Heart right ventricle (tissue), 16 donors: ENCODE measurements at regions not wholly inside any gene's neighbourhood (a gene's known extent, or its start where the extent isn't known, plus 50 kb on each side); places are given as distances from the start of the nearest gene placed in this dataset.

Source experiments
- ATAC-seq, 8 donors: fragments of 200-7000 bp; cut with Tn5 transposase; one replicate each; pipeline ENCODE4 v1.9.1; 2020; ENCODE audit warnings: mild to moderate bottlenecking in 8 of 8, moderate library complexity in 8 of 8, moderate number of reproducible peaks in 1 of 8
- DNase-seq, 2 donors: peaks; one replicate each; pipeline ENCODE4 v3.0.0-alpha.2; 2020
- H3K27ac ChIP-seq, 10 donors: fragments of 200-600 bp; sonication (generic) in 2 of 10; one replicate each; pipeline versions ENCODE4 v1.5.0 to v1.8.0; 2020 to 2022; ENCODE audit warnings: mild to moderate bottlenecking in 3 of 10
- H3K27me3 ChIP-seq, 7 donors: fragments of 200-600 bp; one replicate each; pipeline ENCODE4 v1.8.0; 2021 to 2022; ENCODE audit warnings: mild to moderate bottlenecking in 2 of 7
- H3K36me3 ChIP-seq, 9 donors: fragments of 200-600 bp; sonication (generic) in 1 of 9; one replicate each; pipeline versions ENCODE4 v1.5.0 to v1.8.0; 2020 to 2022; ENCODE audit warnings: mild to moderate bottlenecking in 2 of 9
- H3K4me1 ChIP-seq, 9 donors: fragments of 200-600 bp; sonication (generic) in 1 of 9; one replicate each; pipeline versions ENCODE4 v1.5.0 to v1.8.0; 2020 to 2022; ENCODE audit warnings: mild to moderate bottlenecking in 4 of 9
- H3K4me3 ChIP-seq, 10 donors: fragments of 200-600 bp; sonication (generic) in 2 of 10; one replicate each; pipeline versions ENCODE4 v1.5.0 to v1.8.0; 2020 to 2022; ENCODE audit warnings: mild to moderate bottlenecking in 7 of 10, moderate library complexity in 2 of 10
- H3K9me3 ChIP-seq, 11 donors: fragments of 200-600 bp in 10 of 11; sonication (generic) in 2 of 11; one replicate each; pipeline versions ENCODE4 v1.5.0 to v1.8.0; 2013 to 2022; ENCODE audit warnings: mild to moderate bottlenecking in 2 of 11, control low read depth in 1 of 11, moderate library complexity in 1 of 11
- CTCF ChIP-seq, 9 donors: fragments of 200-600 bp; sonication (generic) in 2 of 9; IDR thresholded peaks; one replicate each; pipeline versions ENCODE4 v1.5.0 to v1.8.0; 2021 to 2022; ENCODE audit warnings: antibody characterized with exemption in 9 of 9, mild to moderate bottlenecking in 5 of 9, moderate library complexity in 1 of 9
- WGBS, 2 donors: extraction: QIAGEN DNeasy Blood & Tissue Kit; methylation state at CpG; one replicate each; pipeline ENCODE4 v1.1.7; 2013; ENCODE audit warnings: inconsistent platforms in 1 of 2; 5-methylcytosine and 5-hydroxymethylcytosine counted together
- intact Hi-C, 10 donors: fragments of 100-400 bp; cut with DNase I; formaldehyde crosslinking; loops; one replicate each; pipeline versions ENCODE4 v1.11.1 to v1.14.2; 2022
- donor health status: Arrhythmogenic right ventricular cardiomyopathy.
- donor health status: ischemic (EF 13 %, LVEDD 7.1; RV severe dilation, severe dysfunction).
- donor health status: healthy with polysubstance abuse.
- donor health status: DM: no; HTN: yes; CAD: no.
- donor health status: DM: no; HTN: no; CAD: no.
- donor health status: ischemic (EF 25% LVEDD 6.9; RV normal size, moderate dysfunction).
- donor health status: ischemic (EF 25% LVEDD 5.7; RV mildly dilated, moderate dysfunction).
- donor health status: healthy.
- donor health status: DM: yes; HTN: yes; CAD: no.
- donor health status: Ischemic cardiomyopathy.
- donor health status: ischemic (EF 35%, LVEDD 5.7; RV mildly dilated, moderate dysfunction).
- donor health status: nonischemic (EF 11% LVEDD 7.7; RV severe dilation, severe dysfunction).
- donor health status: DM: yes; HTN: yes; CAD: no.
- donor health status: PGD.
- donor health status: ischemic (EF 29% LVEDD 5.4; RV normal size, mild dysfunction).
- donor health status: nonischemic (EF 23%, LVEDD 6.1; RV moderate dilation, normal function).

- H3K27me3 ChIP-seq = peaks cover 0 to 4% (median 0%) of the 10 kb centered on the region in 7 donors
- no peaks in the 10 kb centered on the region for H3K9me3 ChIP-seq
- ATAC-seq (peak; percentile 42 to 81 (median 72)), DNase-seq (peak; percentile 21 to 39)
- H3K4me1 ChIP-seq = peaks cover 0 to 29% (median 12%) of the 10 kb centered on the region in 9 donors
- H3K36me3 ChIP-seq = no peaks in the 10 kb centered on the region
- intact Hi-C loops = loop anchor here in 1 of 10 donors (10.0 kb wide), 1 partner anchor 108 kb away; the partner anchor contains the start of gene SLC7A1
- TF ChIP-seq CTCF (IDR thresholded peaks at IDR 0.05) = no peak
- 30 to 48% methylated on average over 13 of the region's 13 CpGs for whole genome bisulfite sequencing, 2 donors
- H3K4me3 ChIP-seq = peak overlapping the region in 1 of 10 donors; percentile 16
- no peak overlapping the region for H3K27ac ChIP-seq
These were observed 107.4 kb upstream of the SLC7A1 start for GRCh38 chr13:29702912-29703351.

- no peak for ATAC-seq
- no peaks in the 10 kb centered on the region for H3K9me3 ChIP-seq
- intact Hi-C loops = no loop called here
- 74 to 78% methylated on average over 3 of the region's 3 CpGs for WGBS, 2 donors
- H3K4me1 ChIP-seq = peaks cover 0 to 11% (median 0%) of the 10 kb centered on the region in 9 donors
- DNase-seq = no peak
- no peak overlapping the region for H3K27ac ChIP-seq
- no peak for TF ChIP-seq CTCF (IDR thresholded peaks at IDR 0.05)
- no peak overlapping the region for H3K4me3 ChIP-seq
- H3K36me3 ChIP-seq = no peaks in the 10 kb centered on the region
- peaks cover 0 to 4% (median 0%) of the 10 kb centered on the region in 7 donors for H3K27me3 ChIP-seq
These were observed 102.6 kb upstream of the SLC7A1 start for GRCh38 chr13:29698106-29698505.

GRCh38 chr13:29696606-29697005 lies 101.1 kb upstream of the SLC7A1 start:
- H3K4me1 ChIP-seq = no peaks in the 10 kb centered on the region
- intact Hi-C loops = no loop called here
- no peaks in the 10 kb centered on the region for H3K9me3 ChIP-seq
- H3K27ac ChIP-seq = no peak overlapping the region
- H3K4me3 ChIP-seq = no peak overlapping the region
- ATAC-seq = no peak
- no peaks in the 10 kb centered on the region for H3K36me3 ChIP-seq
- no peak for TF ChIP-seq CTCF (IDR thresholded peaks at IDR 0.05)
- peaks cover 0 to 4% (median 0%) of the 10 kb centered on the region in 7 donors for H3K27me3 ChIP-seq
- DNase-seq = no peak

GRCh38 chr13:29693275-29693945 lies 97.9 kb upstream of the SLC7A1 start:
- intact Hi-C loops = no loop called here
- H3K4me3 ChIP-seq = no peak overlapping the region
- TF ChIP-seq CTCF (IDR thresholded peaks at IDR 0.05) = no peak
- WGBS, 2 donors = 85 to 88% methylated on average over 13 of the region's 13 CpGs
- no peaks in the 10 kb centered on the region for H3K36me3 ChIP-seq
- H3K27me3 ChIP-seq = no peaks in the 10 kb centered on the region
- no peaks in the 10 kb centered on the region for H3K9me3 ChIP-seq
- peaks cover 0 to 4% (median 0%) of the 10 kb centered on the region in 9 donors for H3K4me1 ChIP-seq
- ATAC-seq (no peak), DNase-seq (no peak)
- H3K27ac ChIP-seq = no peak overlapping the region
